SIG-M5 treated with dmso at 0.1 percent for 504 hours (cell line): ENCODE measurements at regions not wholly inside any gene's neighbourhood (a gene's known extent, or its start where the extent isn't known, plus 50 kb on each side); places are given as distances from the start of the nearest gene placed in this dataset.
A peak's percentile ranks its signal among the peaks of the same experiment; 100 is the strongest.
"Not testable (repeated sequence)": the region's sequence is repeated elsewhere in the genome, so short reads cannot be mapped to it uniquely, and the experiment has no call there.

Source experiments
- DNase-seq: peaks from one replicate; lab custom pipeline; 2025; ENCODE audit not compliant: unreplicated experiment; lab: John Stamatoyannopoulos, UW

- DNase-seq = peak; percentile 56
Measured at GRCh38 chr1:185408700-185409270, 91.7 kb upstream of the IVNS1ABP start.

DNA sequence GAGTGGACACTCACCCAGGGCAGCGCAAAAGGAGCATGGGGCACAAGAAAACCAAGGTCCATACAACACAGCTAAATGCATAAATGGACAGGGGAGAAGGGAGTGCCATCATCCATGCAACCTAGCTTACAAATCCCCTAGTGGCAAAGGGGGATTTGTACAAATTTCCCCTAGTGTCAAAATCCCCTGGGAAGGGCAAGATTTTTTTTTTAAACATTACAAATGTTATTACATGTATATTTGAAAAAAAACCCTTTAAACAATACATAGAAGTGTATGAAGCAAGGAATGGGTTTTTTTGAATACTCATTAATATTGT, 89.6 kb upstream of the IVNS1ABP start:
- DNase-seq = no peak

- DNase-seq = no peak
Measured at GRCh38 chr1:185406006-185406690, 89.1 kb upstream of the IVNS1ABP start.

GRCh38 chr1:185404907-185405568, 88.0 kb upstream of the IVNS1ABP start:
- no peak for DNase-seq

DNA sequence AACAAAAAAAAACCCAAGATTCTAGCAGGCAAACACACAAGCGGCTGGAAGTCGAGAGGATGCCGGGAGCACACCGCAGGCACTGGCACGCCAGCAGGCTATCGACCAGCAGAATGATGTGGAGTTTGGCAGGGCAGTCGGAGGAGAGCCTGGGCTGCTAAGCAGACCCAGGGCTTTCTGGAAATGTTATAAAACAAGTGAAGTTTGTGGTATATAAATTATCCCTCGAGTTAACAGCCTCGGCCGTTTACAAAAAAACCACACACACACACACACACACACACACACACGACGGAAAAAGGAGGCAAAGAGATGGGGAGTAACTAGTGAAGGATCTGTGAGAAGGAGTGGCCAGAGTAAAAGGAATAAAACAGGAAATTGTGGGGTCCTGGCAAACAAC, 87.2 kb upstream of the IVNS1ABP start:
- no peak for DNase-seq

GRCh38 chr1:185402930-185403329, 85.9 kb upstream of the IVNS1ABP start:
- no peak for DNase-seq

DNA sequence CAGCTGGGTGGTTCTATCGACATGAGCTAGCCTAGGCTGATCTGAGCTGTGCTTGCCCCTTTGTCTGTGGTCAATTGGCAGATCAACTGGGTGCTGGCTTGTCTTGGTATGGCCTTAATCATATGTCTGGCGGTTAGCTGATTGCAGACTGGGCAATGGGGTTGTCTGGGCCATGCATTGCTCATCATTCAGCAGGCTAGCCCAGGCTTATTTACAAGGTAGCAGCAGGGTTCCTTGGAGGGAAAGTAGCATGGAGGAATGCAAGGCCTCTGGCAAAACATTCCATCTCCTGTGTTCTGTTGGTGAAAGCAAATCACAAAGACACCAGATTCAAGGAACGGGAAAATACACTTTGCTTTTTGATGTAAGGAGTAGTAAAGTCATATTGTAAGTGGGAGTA, 84.0 kb upstream of the IVNS1ABP start:
- no peak for DNase-seq

GRCh38 chr1:185400052-185400451, 83.0 kb upstream of the IVNS1ABP start:
- DNase-seq = peak; percentile 26

DNA sequence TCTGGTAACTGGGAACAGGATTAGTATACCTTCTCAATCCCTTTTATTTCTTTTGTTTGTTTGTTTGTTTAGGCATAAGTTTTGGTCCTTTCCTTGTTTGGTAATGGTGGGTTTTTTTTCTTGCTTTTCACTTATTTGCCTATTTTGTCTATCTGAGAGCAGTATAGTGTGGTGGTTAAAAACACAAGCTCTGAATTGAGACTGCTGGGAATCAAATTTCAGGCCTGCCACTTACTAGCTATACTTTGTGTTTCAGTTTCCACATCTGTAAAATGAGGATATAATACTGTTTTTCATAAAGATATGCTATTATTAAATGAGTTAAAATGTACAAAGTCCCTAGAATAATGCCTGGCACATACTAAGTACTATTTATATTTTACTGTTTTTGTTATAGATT, 81.6 kb upstream of the IVNS1ABP start:
- no peak for DNase-seq

GRCh38 chr1:185398022-185398421, 81.0 kb upstream of the IVNS1ABP start:
- DNase-seq = no peak

DNA sequence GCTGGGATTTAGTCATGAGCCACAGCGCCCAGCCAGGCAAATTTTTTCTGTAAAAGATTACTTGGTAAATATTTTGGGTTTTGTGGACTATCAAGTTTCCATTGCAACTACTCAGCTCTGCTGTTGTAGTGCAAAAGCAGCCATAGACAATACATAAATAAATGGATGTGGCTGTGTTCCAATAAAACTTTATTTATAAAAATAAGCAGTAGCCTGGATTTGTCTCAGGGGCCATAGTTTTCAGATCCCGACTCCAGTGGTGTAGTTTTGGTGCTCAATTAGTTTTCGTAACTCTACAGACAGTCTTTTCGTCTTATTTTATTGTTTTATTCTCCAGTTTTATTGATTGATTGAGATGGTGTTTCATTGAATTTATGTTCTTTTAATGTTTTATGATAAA, 80.1 kb upstream of the IVNS1ABP start:
- no peak for DNase-seq

DNA sequence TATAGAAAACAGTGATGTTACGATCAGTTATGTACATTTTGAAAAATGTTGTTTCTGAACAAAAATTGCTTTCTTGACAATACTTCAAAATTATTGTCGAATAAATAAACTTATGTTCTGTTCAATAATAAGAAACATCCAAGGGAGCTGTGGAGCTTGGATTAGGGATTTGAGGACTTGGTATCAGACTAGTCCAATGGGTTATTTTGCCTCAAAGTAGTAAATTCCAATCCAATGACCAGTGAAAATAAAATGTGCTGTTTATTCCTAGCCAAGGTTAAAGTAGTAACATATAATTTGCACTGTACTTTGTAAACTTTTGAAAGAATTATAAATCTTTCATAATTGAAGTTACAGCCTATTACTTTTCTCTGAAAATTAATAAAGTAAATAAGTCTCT, 79.1 kb upstream of the IVNS1ABP start:
- DNase-seq = no peak

GRCh38 chr1:185393815-185394214, 76.8 kb upstream of the IVNS1ABP start:
- no peak for DNase-seq

DNA sequence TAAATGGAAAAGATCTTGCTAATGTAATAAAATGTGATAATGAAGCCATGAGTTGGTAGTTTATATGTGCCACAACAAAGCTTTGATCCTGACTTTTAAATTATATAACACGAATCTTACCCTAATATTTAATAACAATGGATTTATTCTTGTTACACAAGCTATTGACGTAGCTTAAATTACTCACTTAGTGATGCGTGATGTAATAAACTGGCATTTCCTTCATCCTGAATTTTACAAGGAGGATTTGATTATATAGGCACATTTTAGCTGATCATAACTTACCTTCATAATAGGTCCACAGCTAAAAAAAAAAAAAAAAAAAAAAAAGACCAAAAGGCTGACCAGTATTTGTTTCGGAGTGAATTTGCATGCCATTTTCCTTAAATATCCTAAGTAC, 76.2 kb upstream of the IVNS1ABP start:
- no peak for DNase-seq

DNA sequence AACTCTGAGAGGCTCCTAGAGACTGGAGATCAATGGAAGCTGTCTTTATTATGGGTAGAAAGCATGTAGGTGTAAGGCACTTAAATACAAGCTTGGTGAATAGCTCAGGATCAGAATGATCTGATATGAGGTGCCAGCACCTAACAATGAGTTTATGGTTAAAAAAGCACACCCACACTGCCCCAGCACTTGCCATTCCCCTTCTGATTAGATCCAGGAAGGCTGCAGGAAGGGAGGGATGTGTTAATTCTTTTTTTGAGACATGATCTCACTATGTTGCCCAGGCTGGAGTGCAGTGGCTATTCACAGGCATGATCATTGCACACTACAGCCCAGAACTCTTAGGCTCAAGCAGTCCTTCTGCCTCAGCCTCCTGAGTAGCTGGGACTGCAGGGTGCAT, 71.8 kb upstream of the IVNS1ABP start:
- DNase-seq = no peak

GRCh38 chr1:185388346-185388745, 71.3 kb upstream of the IVNS1ABP start:
- no peak for DNase-seq

DNA sequence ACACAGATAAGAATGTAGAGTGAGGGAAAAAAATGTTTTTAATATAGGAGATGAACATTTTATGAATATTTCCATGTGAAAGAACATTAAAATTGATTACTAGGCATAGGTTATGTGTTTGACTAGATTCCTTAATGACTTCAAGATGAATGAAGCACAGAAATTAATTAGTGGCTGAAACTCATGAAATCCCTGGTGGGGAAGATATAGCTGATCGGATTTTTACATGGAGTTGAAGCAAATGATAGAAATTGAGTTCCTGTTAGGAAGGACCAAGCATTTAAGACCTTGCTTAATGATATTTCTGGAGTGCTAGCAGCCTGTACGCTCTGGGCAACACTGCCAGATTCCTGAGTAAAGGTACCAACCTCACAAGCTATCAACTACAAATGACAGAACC, 68.9 kb upstream of the IVNS1ABP start:
- DNase-seq = no peak

- DNase-seq = not testable (repeated sequence)
Measured at GRCh38 chr1:185383805-185384204, 66.8 kb upstream of the IVNS1ABP start.

DNA sequence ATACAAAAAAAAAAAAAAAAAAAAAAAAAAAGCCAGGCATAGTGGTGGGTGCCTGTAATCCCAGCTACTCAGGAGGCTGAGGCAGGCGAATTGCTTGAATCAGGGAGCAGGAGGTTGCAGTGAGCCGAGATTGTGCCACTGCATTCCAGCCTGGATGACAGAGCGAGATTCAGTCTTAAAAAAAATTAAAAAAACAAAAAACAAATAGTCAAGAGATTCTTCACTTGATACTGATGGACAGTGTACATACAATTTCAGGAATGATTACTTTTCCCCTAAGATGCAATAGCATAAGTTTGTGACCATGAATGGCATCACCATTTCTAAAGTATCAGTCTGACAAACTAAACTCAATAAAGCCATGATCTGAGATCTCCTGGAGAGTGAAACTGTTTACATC, 60.8 kb upstream of the IVNS1ABP start:
- no peak for DNase-seq

DNA sequence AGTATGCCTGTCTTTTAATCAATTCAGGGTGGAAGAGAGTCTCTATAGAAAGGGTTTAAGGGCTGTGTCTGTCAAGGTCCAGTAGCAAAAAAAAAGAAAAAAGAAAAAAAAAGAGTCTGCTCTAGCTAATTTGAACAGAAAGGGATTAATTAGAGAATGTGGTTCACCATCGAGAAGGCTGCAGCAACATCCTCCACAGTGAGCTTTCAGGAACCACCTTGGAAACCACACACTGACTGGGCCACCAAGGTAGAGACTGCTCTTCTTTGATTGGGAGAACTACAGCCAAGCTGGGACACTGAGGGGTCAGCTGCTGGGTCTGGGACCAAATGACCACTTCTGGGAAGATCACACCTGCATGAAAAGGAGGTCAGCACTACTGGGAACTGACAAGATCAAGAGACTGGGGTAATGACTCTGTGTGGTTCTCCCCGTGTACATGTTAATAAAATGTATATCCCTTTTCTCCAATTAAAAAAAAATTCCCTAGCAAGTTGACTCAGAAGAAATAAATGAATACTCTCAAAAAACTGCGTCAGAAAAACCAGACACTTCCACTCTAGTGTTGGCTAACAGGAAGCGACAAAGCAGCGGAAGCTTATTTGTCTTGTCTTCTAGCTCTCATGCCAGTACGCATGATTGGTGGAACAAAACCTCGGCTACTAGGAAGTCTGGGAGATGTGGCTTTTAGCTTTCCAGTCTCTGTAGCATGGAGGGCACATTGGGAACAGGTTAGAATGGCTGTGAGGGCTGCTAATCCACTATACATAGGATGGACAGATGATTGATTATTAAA, 60.0 kb upstream of the IVNS1ABP start:
- no peak for DNase-seq

DNA sequence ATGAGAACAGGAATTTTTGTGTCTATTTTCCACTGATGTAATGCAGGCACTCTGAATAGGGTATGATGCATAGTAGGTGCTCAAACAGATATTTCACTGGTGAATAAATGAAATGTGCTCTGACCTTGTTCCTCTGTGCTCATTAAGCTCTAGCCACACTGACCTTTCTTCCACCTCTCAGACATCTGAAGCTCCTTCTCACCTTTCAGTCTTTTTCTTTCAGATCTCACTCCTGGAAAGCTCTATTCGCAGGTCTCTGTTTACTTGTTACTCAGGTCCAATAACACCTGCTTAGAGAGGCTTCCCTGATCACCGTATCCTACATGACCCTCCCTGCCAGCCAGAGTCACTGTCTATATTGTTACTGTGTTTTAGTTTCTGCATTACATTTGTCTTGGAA, 59.2 kb upstream of the IVNS1ABP start:
- DNase-seq = no peak

- DNase-seq = no peak
Measured at GRCh38 chr1:185375583-185375982, 58.5 kb upstream of the IVNS1ABP start.
